ENCODE measurements at regions not wholly inside any gene's neighbourhood (a gene's known extent, or its start where the extent isn't known, plus 50 kb on each side); places are given as distances from the start of the nearest gene placed in this dataset.

DNA sequence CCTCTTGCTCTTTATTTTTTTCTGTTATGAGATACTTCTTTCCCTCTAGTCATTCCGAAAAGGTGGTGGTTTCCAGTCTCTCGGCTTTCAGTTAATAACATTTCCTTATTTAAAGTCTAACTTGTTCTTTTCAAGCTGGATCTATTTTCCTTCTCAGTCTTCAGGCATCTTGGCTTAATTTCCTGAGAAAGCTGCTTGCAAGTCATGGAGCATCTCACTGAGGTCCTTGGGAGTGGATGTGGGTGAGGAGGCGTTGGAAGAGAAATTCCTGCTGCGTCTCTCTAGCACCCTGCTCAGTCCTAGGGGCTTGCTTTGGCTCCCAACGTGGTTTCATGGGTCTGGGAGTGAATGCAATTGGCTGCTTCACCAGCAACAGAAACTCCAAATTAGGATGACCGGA, 210.2 kb upstream of the MKI67 start:
- peaks cover 0 to 3% of the 10 kb centered on the region in 2 donors for H3K9me3 ChIP-seq (ENCODE audit: control insufficient read depth in 2 of 2, low read length in 2 of 2)
- no peaks in the 10 kb centered on the region for H3K36me3 ChIP-seq (ENCODE audit: control insufficient read depth in 2 of 2, insufficient read depth in 2 of 2, low read length in 2 of 2)
- no peak overlapping the region for H3K4me3 ChIP-seq (ENCODE audit: low read length in 2 of 2)
- no peaks in the 10 kb centered on the region for H3K27me3 ChIP-seq (ENCODE audit: control insufficient read depth in 1 of 2, insufficient read depth in 2 of 2, low read length in 2 of 2)
- H3K27ac ChIP-seq (ENCODE audit: low read length) = no peak overlapping the region
- no peaks in the 10 kb centered on the region for H3K4me1 ChIP-seq (ENCODE audit: control insufficient read depth, insufficient read depth, low read length)
- H3K9ac ChIP-seq (ENCODE audit: low read length in 2 of 2) = no peak overlapping the region

DNA sequence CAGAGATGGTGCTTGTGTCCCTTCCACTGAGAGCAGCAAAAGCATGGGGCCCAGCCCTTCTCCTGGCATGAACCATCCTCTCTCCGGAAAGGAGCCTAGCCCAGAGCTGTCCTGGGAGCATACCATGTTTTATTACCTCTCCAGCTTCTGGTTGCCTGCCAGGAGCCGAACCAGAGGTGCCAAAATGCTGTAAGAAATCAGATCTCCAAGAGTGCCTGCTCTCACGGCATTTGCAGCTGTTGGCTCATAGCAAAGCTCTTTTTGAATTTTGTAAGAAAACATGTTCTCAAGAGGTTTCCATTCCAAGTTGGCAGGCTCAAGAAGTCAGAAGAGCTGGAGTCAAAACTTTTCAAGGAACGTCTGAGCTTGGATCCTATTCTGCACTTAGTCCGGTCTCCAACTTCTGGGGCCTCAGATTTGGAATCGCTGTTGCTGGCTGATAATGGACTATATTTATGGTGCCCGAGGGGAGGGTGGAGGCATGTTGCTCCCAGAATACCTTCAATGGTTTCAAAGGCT, 211.7 kb upstream of the MKI67 start:
- no peaks in the 10 kb centered on the region for H3K36me3 ChIP-seq (ENCODE audit: control insufficient read depth in 2 of 2, insufficient read depth in 2 of 2, low read length in 2 of 2)
- H3K27me3 ChIP-seq (ENCODE audit: control insufficient read depth in 1 of 2, insufficient read depth in 2 of 2, low read length in 2 of 2) = no peaks in the 10 kb centered on the region
- no peak overlapping the region for H3K9ac ChIP-seq (ENCODE audit: low read length in 2 of 2)
- H3K9me3 ChIP-seq (ENCODE audit: control insufficient read depth in 2 of 2, low read length in 2 of 2) = peaks cover 0 to 1% of the 10 kb centered on the region in 2 donors
- no peak overlapping the region for H3K27ac ChIP-seq (ENCODE audit: low read length)
- H3K4me3 ChIP-seq (ENCODE audit: low read length in 2 of 2) = no peak overlapping the region
- no peaks in the 10 kb centered on the region for H3K4me1 ChIP-seq (ENCODE audit: control insufficient read depth, insufficient read depth, low read length)

DNA sequence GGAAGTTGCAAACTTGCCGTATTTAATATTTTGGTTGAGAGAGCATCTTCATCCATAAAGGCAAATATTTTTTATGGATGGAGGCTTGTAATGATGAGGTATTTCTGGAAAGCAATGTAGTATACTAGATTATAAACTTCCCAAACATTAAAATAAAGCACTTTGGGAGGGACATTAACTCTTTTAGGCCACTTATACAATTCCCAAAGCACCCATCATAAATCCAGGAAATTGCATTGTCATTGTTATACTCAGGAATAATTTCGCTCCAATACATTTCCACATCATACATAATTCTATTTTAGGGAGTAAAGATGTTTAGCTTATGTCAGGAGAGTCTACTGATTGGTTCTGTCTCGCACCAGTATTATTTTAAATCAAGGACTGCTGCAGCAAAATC, 212.7 kb upstream of the MKI67 start:
- H3K27ac ChIP-seq (ENCODE audit: low read length) = no peak overlapping the region
- H3K36me3 ChIP-seq (ENCODE audit: control insufficient read depth in 2 of 2, insufficient read depth in 2 of 2, low read length in 2 of 2) = no peaks in the 10 kb centered on the region

DNA sequence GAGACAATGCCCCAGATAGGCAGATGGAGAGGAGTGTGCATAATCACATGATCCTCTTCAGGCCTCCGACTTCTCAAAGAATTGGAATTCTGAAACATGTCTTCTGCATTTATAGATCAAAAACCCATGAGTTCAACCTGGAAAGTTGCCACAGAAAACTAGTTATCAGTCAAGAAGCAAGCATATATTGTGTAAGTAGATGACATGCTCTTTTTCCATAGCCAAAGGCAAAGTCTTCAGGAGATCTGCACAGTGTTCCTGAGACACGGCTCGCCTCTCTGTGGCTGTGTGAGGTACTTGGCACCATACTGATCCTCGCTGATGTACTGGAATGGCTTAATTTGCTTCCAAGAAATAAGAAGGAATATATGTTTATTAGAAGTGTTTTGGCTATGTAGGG, 213.5 kb upstream of the MKI67 start:
- no peaks in the 10 kb centered on the region for H3K27me3 ChIP-seq (ENCODE audit: control insufficient read depth in 1 of 2, insufficient read depth in 2 of 2, low read length in 2 of 2)
- no peak overlapping the region for H3K4me3 ChIP-seq (ENCODE audit: low read length in 2 of 2)
- no peaks in the 10 kb centered on the region for H3K9me3 ChIP-seq (ENCODE audit: control insufficient read depth in 2 of 2, low read length in 2 of 2)
- H3K27ac ChIP-seq (ENCODE audit: low read length) = no peak overlapping the region
- H3K36me3 ChIP-seq (ENCODE audit: control insufficient read depth in 2 of 2, insufficient read depth in 2 of 2, low read length in 2 of 2) = no peaks in the 10 kb centered on the region
- no peak overlapping the region for H3K9ac ChIP-seq (ENCODE audit: low read length in 2 of 2)
- H3K4me1 ChIP-seq (ENCODE audit: control insufficient read depth, insufficient read depth, low read length) = no peaks in the 10 kb centered on the region

More for the DNA sequence above, 212.7 kb upstream of the MKI67 start:
- Histone ChIP-seq H3K27me3 (ENCODE audit: control insufficient read depth in 1 of 2, insufficient read depth in 2 of 2, low read length in 2 of 2) (no peaks in the 10 kb centered on the region), H3K4me3 (ENCODE audit: low read length in 2 of 2) (no peak overlapping the region), H3K9ac (ENCODE audit: low read length in 2 of 2) (no peak overlapping the region), H3K9me3 (ENCODE audit: control insufficient read depth in 2 of 2, low read length in 2 of 2) (no peaks in the 10 kb centered on the region), H3K4me1 (ENCODE audit: control insufficient read depth, insufficient read depth, low read length) (no peaks in the 10 kb centered on the region)

DNA sequence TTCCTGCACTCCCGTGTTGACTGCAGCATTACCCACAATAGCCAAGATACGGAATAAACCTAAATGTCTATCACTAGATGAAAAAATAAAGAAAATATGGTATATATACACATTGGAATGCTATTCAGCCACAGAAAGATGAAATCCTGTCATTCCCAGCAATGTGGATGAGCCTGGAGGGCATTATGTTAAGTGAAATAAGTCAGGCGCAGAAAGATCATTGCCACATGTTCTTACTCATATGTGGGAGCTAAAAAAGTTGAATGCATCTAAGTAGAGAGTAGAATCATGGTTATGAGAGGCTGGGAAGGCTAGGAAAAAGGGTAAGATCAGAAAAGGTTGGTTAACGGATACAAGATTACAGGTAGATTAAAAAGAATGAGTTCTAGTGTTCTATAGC, 219.1 kb upstream of the MKI67 start:
- H3K36me3 ChIP-seq (ENCODE audit: control insufficient read depth in 2 of 2, insufficient read depth in 2 of 2, low read length in 2 of 2) = no peaks in the 10 kb centered on the region

DNA sequence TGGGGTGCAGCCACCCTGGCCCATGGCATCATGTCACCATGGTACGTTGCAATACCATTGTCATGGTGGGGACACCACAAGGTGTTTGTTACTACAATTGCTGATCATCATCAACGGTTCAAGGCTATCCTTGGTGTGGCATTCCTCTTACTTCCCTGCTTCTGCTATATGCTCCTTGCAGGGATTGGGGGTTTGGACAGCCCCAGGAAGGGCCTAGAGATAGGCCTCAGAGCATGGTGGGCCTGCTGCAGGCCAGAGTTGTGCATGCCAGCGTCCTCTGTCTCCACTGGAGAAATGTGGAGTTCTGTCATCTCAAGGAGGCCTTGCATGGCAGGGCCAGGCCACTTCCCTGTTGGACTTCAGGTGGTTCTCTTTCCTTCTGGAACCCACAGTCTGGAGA, 234.6 kb upstream of the MKI67 start:
- Histone ChIP-seq H3K9me3 (ENCODE audit: control insufficient read depth in 2 of 2, low read length in 2 of 2) (peaks cover 0 to 5% of the 10 kb centered on the region in 2 donors), H3K4me1 (ENCODE audit: control insufficient read depth, insufficient read depth, low read length) (no peaks in the 10 kb centered on the region)

More for the DNA sequence above, 219.1 kb upstream of the MKI67 start:
- no peak overlapping the region for H3K4me3 ChIP-seq (ENCODE audit: low read length in 2 of 2)
- no peaks in the 10 kb centered on the region for H3K27me3 ChIP-seq (ENCODE audit: control insufficient read depth in 1 of 2, insufficient read depth in 2 of 2, low read length in 2 of 2)
- no peaks in the 10 kb centered on the region for H3K9me3 ChIP-seq (ENCODE audit: control insufficient read depth in 2 of 2, low read length in 2 of 2)
- H3K4me1 ChIP-seq (ENCODE audit: control insufficient read depth, insufficient read depth, low read length) = no peaks in the 10 kb centered on the region
- no peak overlapping the region for H3K27ac ChIP-seq (ENCODE audit: low read length)
- no peak overlapping the region for H3K9ac ChIP-seq (ENCODE audit: low read length in 2 of 2)

DNA sequence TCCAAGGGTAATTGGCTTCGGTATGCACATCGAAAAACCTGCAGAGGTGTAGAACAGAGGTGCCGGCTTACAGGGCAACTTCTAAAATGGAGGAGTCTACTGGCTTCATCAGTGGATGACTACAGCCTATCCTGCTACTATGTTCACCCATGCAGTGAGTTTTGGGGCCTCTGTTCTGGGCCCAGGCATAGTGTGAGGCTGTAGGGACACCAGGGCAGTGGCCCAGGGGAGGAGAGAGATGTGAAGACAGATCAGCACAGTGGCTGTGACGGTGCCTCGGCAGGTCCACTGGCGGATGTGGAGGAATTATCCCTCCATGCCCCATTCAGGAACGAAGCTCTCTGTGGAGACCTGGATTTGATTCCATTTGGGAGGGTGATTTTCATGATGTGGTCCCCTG, 235.3 kb upstream of the MKI67 start:
- H3K27me3 ChIP-seq (ENCODE audit: control insufficient read depth in 1 of 2, insufficient read depth in 2 of 2, low read length in 2 of 2) = no peaks in the 10 kb centered on the region
- H3K9ac ChIP-seq (ENCODE audit: low read length in 2 of 2) = no peak overlapping the region
- H3K27ac ChIP-seq (ENCODE audit: low read length) = no peak overlapping the region
- H3K4me3 ChIP-seq (ENCODE audit: low read length in 2 of 2) = no peak overlapping the region
- no peaks in the 10 kb centered on the region for H3K9me3 ChIP-seq (ENCODE audit: control insufficient read depth in 2 of 2, low read length in 2 of 2)
- no peaks in the 10 kb centered on the region for H3K4me1 ChIP-seq (ENCODE audit: control insufficient read depth, insufficient read depth, low read length)
- H3K36me3 ChIP-seq (ENCODE audit: control insufficient read depth in 2 of 2, insufficient read depth in 2 of 2, low read length in 2 of 2) = no peaks in the 10 kb centered on the region

More for the DNA sequence above, 234.6 kb upstream of the MKI67 start:
- H3K4me3 ChIP-seq (ENCODE audit: low read length in 2 of 2) = no peak overlapping the region
- H3K36me3 ChIP-seq (ENCODE audit: control insufficient read depth in 2 of 2, insufficient read depth in 2 of 2, low read length in 2 of 2) = no peaks in the 10 kb centered on the region
- no peak overlapping the region for H3K27ac ChIP-seq (ENCODE audit: low read length)
- H3K27me3 ChIP-seq (ENCODE audit: control insufficient read depth in 1 of 2, insufficient read depth in 2 of 2, low read length in 2 of 2) = no peaks in the 10 kb centered on the region
- H3K9ac ChIP-seq (ENCODE audit: low read length in 2 of 2) = no peak overlapping the region

DNA sequence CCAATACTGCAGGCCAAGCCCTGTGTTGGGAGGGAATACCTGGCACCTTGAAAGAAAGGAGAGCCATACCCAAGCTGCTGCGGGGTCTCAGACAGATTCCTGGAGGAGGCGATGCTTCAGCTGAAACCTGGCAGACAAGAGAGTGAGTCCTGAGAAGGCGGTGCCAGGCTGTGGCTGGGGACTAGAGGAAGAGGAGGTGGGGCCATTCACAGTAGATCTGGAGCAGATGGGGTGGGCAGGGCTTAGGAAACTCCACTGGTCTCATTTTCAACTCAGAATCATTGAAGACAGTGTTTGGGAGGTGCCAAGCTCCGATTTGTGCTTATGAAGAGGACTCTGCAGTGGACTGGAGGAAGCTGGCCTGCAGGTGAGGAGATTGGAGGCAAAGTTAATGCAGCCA, 236.3 kb upstream of the MKI67 start:
- H3K9me3 ChIP-seq (ENCODE audit: control insufficient read depth in 2 of 2, low read length in 2 of 2) = no peaks in the 10 kb centered on the region
- H3K4me1 ChIP-seq (ENCODE audit: control insufficient read depth, insufficient read depth, low read length) = no peaks in the 10 kb centered on the region
- no peak overlapping the region for H3K4me3 ChIP-seq (ENCODE audit: low read length in 2 of 2)
- H3K9ac ChIP-seq (ENCODE audit: low read length in 2 of 2) = no peak overlapping the region
- no peaks in the 10 kb centered on the region for H3K27me3 ChIP-seq (ENCODE audit: control insufficient read depth in 1 of 2, insufficient read depth in 2 of 2, low read length in 2 of 2)
- no peak overlapping the region for H3K27ac ChIP-seq (ENCODE audit: low read length)
- no peaks in the 10 kb centered on the region for H3K36me3 ChIP-seq (ENCODE audit: control insufficient read depth in 2 of 2, insufficient read depth in 2 of 2, low read length in 2 of 2)

DNA sequence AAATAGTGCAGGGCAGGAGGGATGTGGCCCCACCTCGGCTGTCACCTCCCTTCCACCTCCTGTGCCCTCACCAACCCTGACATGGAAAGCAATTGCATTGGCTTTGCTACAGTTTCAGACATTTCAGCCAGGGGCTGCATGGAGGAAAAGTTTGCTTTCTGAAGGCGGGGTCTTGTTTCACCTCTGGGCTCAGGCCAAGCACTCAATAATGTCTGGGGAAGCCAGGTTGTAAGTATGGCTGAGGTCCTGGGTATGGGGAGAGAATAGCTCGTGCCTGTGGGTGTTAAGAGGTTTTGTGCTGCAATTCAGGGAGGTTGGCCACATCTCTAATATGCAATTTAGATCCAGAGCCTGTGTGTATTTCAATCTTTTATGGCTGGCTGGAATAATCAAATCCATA, 238.4 kb upstream of the MKI67 start:
- no peaks in the 10 kb centered on the region for H3K4me1 ChIP-seq (ENCODE audit: control insufficient read depth, insufficient read depth, low read length)
- H3K27me3 ChIP-seq (ENCODE audit: control insufficient read depth in 1 of 2, insufficient read depth in 2 of 2, low read length in 2 of 2) = no peaks in the 10 kb centered on the region
- H3K9me3 ChIP-seq (ENCODE audit: control insufficient read depth in 2 of 2, low read length in 2 of 2) = no peaks in the 10 kb centered on the region
- H3K9ac ChIP-seq (ENCODE audit: low read length in 2 of 2) = no peak overlapping the region
- H3K36me3 ChIP-seq (ENCODE audit: control insufficient read depth in 2 of 2, insufficient read depth in 2 of 2, low read length in 2 of 2) = no peaks in the 10 kb centered on the region
- H3K27ac ChIP-seq (ENCODE audit: low read length) = no peak overlapping the region
- H3K4me3 ChIP-seq (ENCODE audit: low read length in 2 of 2) = no peak overlapping the region

DNA sequence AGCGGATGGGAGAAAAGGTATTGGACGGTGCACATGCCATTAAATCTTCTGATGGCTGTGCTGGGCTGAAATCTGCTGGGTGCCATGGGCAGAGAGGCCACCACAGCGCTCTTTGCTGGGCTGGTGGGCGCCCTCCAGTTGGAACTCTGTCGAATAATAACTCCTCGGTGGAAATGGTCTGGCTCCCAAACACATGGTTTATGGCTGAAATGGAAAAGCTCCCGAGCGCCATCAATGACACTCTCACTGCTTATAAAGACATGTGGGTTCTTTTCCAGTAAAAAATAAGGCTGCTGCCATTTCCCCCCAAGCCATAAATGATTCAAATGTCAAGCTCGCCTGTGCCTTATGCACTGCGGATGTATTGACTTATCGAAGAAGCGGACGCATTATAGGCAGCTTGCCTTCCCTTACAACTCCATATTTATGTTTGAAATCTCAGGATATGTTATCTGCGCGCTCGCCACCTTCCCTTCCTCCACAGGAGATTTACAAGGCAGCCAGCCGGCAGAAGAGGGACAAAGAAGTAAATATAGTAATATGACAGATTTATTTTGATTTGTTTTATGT, 239.0 kb upstream of the MKI67 start:
- H3K36me3 ChIP-seq (ENCODE audit: control insufficient read depth in 2 of 2, insufficient read depth in 2 of 2, low read length in 2 of 2) = no peaks in the 10 kb centered on the region
- no peak overlapping the region for H3K9ac ChIP-seq (ENCODE audit: low read length in 2 of 2)
- no peaks in the 10 kb centered on the region for H3K27me3 ChIP-seq (ENCODE audit: control insufficient read depth in 1 of 2, insufficient read depth in 2 of 2, low read length in 2 of 2)
- no peaks in the 10 kb centered on the region for H3K4me1 ChIP-seq (ENCODE audit: control insufficient read depth, insufficient read depth, low read length)
- no peaks in the 10 kb centered on the region for H3K9me3 ChIP-seq (ENCODE audit: control insufficient read depth in 2 of 2, low read length in 2 of 2)
- H3K4me3 ChIP-seq (ENCODE audit: low read length in 2 of 2) = no peak overlapping the region
- no peak overlapping the region for H3K27ac ChIP-seq (ENCODE audit: low read length)

DNA sequence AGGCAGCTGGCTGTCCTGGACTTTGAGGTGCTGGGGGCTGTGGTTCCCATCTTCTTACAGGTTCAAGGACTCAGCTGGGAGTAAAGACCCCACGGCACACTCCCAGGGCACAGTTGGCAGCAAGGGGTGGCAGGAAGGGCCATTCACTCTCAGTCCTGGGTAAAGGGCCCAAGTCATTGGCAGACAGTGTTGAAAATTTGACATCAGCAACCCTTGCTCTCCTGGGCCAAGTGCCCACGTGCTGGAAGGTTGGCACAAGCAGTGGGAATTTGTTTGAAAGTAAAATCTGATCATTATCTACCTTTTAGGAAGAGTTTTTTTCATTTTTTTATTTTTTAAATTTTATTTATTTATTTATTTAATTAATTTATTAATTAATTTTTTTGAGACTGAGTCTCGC, 241.6 kb upstream of the MKI67 start:
- Histone ChIP-seq H3K4me3 (ENCODE audit: low read length in 2 of 2) (no peak overlapping the region), H3K36me3 (ENCODE audit: control insufficient read depth in 2 of 2, insufficient read depth in 2 of 2, low read length in 2 of 2) (no peaks in the 10 kb centered on the region), H3K9ac (ENCODE audit: low read length in 2 of 2) (no peak overlapping the region), H3K4me1 (ENCODE audit: control insufficient read depth, insufficient read depth, low read length) (no peaks in the 10 kb centered on the region), H3K9me3 (ENCODE audit: control insufficient read depth in 2 of 2, low read length in 2 of 2) (no peaks in the 10 kb centered on the region), H3K27me3 (ENCODE audit: control insufficient read depth in 1 of 2, insufficient read depth in 2 of 2, low read length in 2 of 2) (no peaks in the 10 kb centered on the region), H3K27ac (ENCODE audit: low read length) (no peak overlapping the region)
